H9 (cell line): ENCODE measurements at regions not wholly inside any gene's neighbourhood (a gene's known extent, or its start where the extent isn't known, plus 50 kb on each side); places are given as distances from the start of the nearest gene placed in this dataset.

Experiments
- DNase-seq: peaks from one replicate; pipeline ENCODE4 v3.0.0-alpha.2; 2017
- H2AFZ ChIP-seq: one replicate; pipeline ENCODE4 v1.6.1; 2013; ENCODE audit warnings: mild to moderate bottlenecking, low read length, control low read depth, moderate library complexity
- H2AK5ac ChIP-seq: 2 replicates; pipeline ENCODE4 v1.6.1; 2013; ENCODE audit warnings: low read length, control low read depth, mixed read lengths; ENCODE audit not compliant: insufficient read length
- H2BK120ac ChIP-seq: one replicate; pipeline ENCODE4 v1.6.1; 2013; ENCODE audit warnings: low read depth, mild to moderate bottlenecking, low read length, control low read depth, inconsistent platforms; ENCODE audit not compliant: poor library complexity, severe bottlenecking
- H2BK12ac ChIP-seq: 2 replicates; pipeline ENCODE4 v1.6.1; 2013; ENCODE audit warnings: low read length, control low read depth, mixed read lengths, low read depth; ENCODE audit not compliant: insufficient read length
- H2BK15ac ChIP-seq: 2 replicates; pipeline ENCODE4 v1.6.1; 2013; ENCODE audit warnings: low read depth, low read length, control low read depth
- H2BK20ac ChIP-seq: one replicate; pipeline ENCODE4 v1.6.1; 2013; ENCODE audit warnings: low read depth, mild to moderate bottlenecking, low read length, control low read depth, inconsistent platforms; ENCODE audit not compliant: poor library complexity, severe bottlenecking
- H2BK5ac ChIP-seq: 2 replicates; pipeline ENCODE4 v1.6.1; 2013; ENCODE audit warnings: low read length, control low read depth, mixed read lengths; ENCODE audit not compliant: insufficient read length
- H3K14ac ChIP-seq: 2 replicates; pipeline ENCODE4 v1.6.1; 2013; ENCODE audit warnings: low read length, control low read depth; ENCODE audit not compliant: insufficient read depth
- H3K18ac ChIP-seq: 2 replicates; pipeline ENCODE4 v1.6.1; 2013; ENCODE audit warnings: low read depth, mild to moderate bottlenecking, mixed read lengths, low read length, control low read depth; ENCODE audit not compliant: insufficient read length
- H3K23ac ChIP-seq: 2 replicates; pipeline ENCODE4 v1.6.1; 2013; ENCODE audit warnings: low read length, control low read depth, mixed read lengths, low read depth; ENCODE audit not compliant: insufficient read length
- H3K23me2 ChIP-seq: 2 replicates; pipeline ENCODE4 v1.6.1; 2013; ENCODE audit warnings: low read depth, mild to moderate bottlenecking, mixed read lengths, low read length, control low read depth; ENCODE audit not compliant: insufficient read length, poor library complexity, severe bottlenecking
- H3K27ac ChIP-seq: 2 replicates; pipeline ENCODE4 v1.5.1; 2013; ENCODE audit warnings: low read length, control low read depth, mixed read lengths, low read depth; ENCODE audit not compliant: insufficient read length
- H3K27me3 ChIP-seq: 2 replicates; pipeline ENCODE4 v1.6.1; 2013; ENCODE audit warnings: low read length, control low read depth, inconsistent platforms; ENCODE audit not compliant: insufficient read depth
- H3K4ac ChIP-seq: 2 replicates; pipeline ENCODE4 v1.6.1; 2013; ENCODE audit warnings: low read depth, mild to moderate bottlenecking, control low read depth, inconsistent platforms, low read length, moderate library complexity
- H3K4me1 ChIP-seq: 2 replicates; pipeline ENCODE4 v1.6.1; 2013; ENCODE audit warnings: low read length, control low read depth, inconsistent platforms; ENCODE audit not compliant: insufficient read depth
- H3K4me2 ChIP-seq: 2 replicates; pipeline ENCODE4 v1.6.1; 2013; ENCODE audit warnings: low read length, control low read depth, mixed read lengths; ENCODE audit not compliant: insufficient read length, insufficient read depth
- H3K56ac ChIP-seq: 2 replicates; pipeline ENCODE4 v1.6.1; 2013; ENCODE audit warnings: low read depth, mild to moderate bottlenecking, mixed read lengths, low read length, control low read depth; ENCODE audit not compliant: insufficient read length
- H3K79me1 ChIP-seq: 2 replicates; pipeline ENCODE4 v1.6.1; 2013; ENCODE audit warnings: low read depth, mild to moderate bottlenecking, moderate library complexity, low read length, control low read depth, inconsistent platforms; ENCODE audit not compliant: insufficient read depth, poor library complexity, severe bottlenecking
- H3K79me2 ChIP-seq: 2 replicates; pipeline ENCODE4 v1.6.1; 2013; ENCODE audit warnings: low read length, control low read depth, inconsistent platforms; ENCODE audit not compliant: insufficient read depth
- H3K9ac ChIP-seq: 2 replicates; pipeline ENCODE4 v1.6.1; 2013; ENCODE audit warnings: low read length, control low read depth, mixed read lengths; ENCODE audit not compliant: insufficient read length; ENCODE audit errors: extremely low read depth
- H3K9me3 ChIP-seq: one replicate; pipeline ENCODE4 v1.6.1; 2013; ENCODE audit warnings: low read depth, low read length, inconsistent platforms; ENCODE audit not compliant: control insufficient read depth
- H3T11ph ChIP-seq: one replicate; pipeline ENCODE4 v1.6.1; 2013; ENCODE audit warnings: mild to moderate bottlenecking, low read length, control low read depth, inconsistent platforms
- H4K20me1 ChIP-seq: one replicate; pipeline ENCODE4 v1.6.1; 2013; ENCODE audit not compliant: control insufficient read depth, insufficient read length, insufficient read depth
- H4K5ac ChIP-seq: 2 replicates; pipeline ENCODE4 v1.6.1; 2013; ENCODE audit warnings: low read depth, mild to moderate bottlenecking, mixed read lengths, low read length, control low read depth; ENCODE audit not compliant: insufficient read length
- H4K8ac ChIP-seq: replicated peaks from 2 replicates; pipeline ENCODE4 v1.6.1; 2013; ENCODE audit warnings: low read length, control low read depth, mixed read lengths, low read depth; ENCODE audit not compliant: insufficient read length
- H4K91ac ChIP-seq: 2 replicates; pipeline ENCODE4 v1.6.1; 2013; ENCODE audit warnings: low read depth, mild to moderate bottlenecking, moderate library complexity, mixed read lengths, low read length, control low read depth; ENCODE audit not compliant: insufficient read length
- H3K27ac Mint-ChIP-seq, 3 experiments: 2 replicates in 2 of 3; 3 replicates in 1 of 3; pipeline ENCODE4 v1.8.0; 2020 to 2021; ENCODE audit warnings: mixed read lengths in 3 of 3, mild to moderate bottlenecking in 1 of 3, moderate library complexity in 1 of 3
- H3K27me3 Mint-ChIP-seq: 2 replicates; pipeline ENCODE4 v1.8.0; 2021; ENCODE audit warnings: low read depth, mild to moderate bottlenecking, moderate library complexity, mixed read lengths
- H3K36me3 Mint-ChIP-seq, 3 experiments: 2 replicates in 2 of 3; 3 replicates in 1 of 3; pipeline ENCODE4 v1.8.0; 2020 to 2021; ENCODE audit warnings: low read depth in 3 of 3, mixed read lengths in 3 of 3; ENCODE audit not compliant: insufficient read depth in 1 of 3
- H3K4me1 Mint-ChIP-seq, 2 experiments: 2 replicates each; pipeline ENCODE4 v1.8.0; 2020; ENCODE audit warnings: mixed read lengths in 2 of 2
- H3K4me3 Mint-ChIP-seq, 2 experiments: 2 replicates in 1 of 2; 3 replicates in 1 of 2; pipeline ENCODE4 v1.8.0; 2020 to 2021; ENCODE audit warnings: mild to moderate bottlenecking in 2 of 2, mixed read lengths in 2 of 2, moderate library complexity in 1 of 2
- H3K9me3 Mint-ChIP-seq, 2 experiments: 2 replicates in 1 of 2; 3 replicates in 1 of 2; pipeline ENCODE4 v1.8.0; 2020; ENCODE audit warnings: mild to moderate bottlenecking in 2 of 2, mixed read lengths in 2 of 2, moderate library complexity in 1 of 2
- CTCF ChIP-seq: fragments of 200-600 bp; sonication (generic); conservative IDR thresholded peaks from 3 replicates; pipeline ENCODE4 v1.8.0; 2021; ENCODE audit warnings: antibody characterized with exemption, mild to moderate bottlenecking
- WGBS: extraction: QIAGEN DNeasy Blood & Tissue Kit; methylation state at CpG from one replicate; pipeline ENCODE4 v1.1.7; 2013; ENCODE audit warnings: missing lambda C conversion rate, low lambda C conversion rate, mixed read lengths; ENCODE audit not compliant: insufficient read length; ENCODE audit errors: extremely low coverage; 5-methylcytosine and 5-hydroxymethylcytosine counted together

GRCh38 chr7:12881712-12882111 is 194.3 kb downstream of the ARL4A start:
- Histone ChIP-seq H2BK15ac (no peak overlapping the region), H3K23me2 (no peaks in the 10 kb centered on the region), H3K14ac (no peak overlapping the region), H2BK12ac (no peak overlapping the region), H2BK120ac (no peak overlapping the region), H3K56ac (no peak overlapping the region), H3K9me3 (no peaks in the 10 kb centered on the region), H2BK5ac (no peak overlapping the region), H4K8ac (no peak overlapping the region), H3K27me3 (no peaks in the 10 kb centered on the region), H2AFZ (no peak overlapping the region), H3K79me1 (no peaks in the 10 kb centered on the region), H3K4me1 (no peaks in the 10 kb centered on the region), H3K79me2 (no peaks in the 10 kb centered on the region), H3K18ac (no peak overlapping the region), H3K27ac (no peak overlapping the region), H3K23ac (no peak overlapping the region), H2BK20ac (no peak overlapping the region), H4K5ac (no peak overlapping the region), H4K20me1 (no peaks in the 10 kb centered on the region), H3K4ac (no peak overlapping the region), H2AK5ac (no peak overlapping the region), H3K4me2 (no peak overlapping the region), H3K9ac (no peak overlapping the region), H3T11ph (no peak overlapping the region), H4K91ac (no peak overlapping the region)
- Mint-ChIP-seq H3K4me1 (no peaks in the 10 kb centered on the region), H3K9me3 (no peaks in the 10 kb centered on the region), H3K4me3 (no peak overlapping the region), H3K27ac (no peak overlapping the region), H3K27me3 (no peaks in the 10 kb centered on the region), H3K36me3 (no peaks in the 10 kb centered on the region)
- DNase-seq, result no peak
- TF ChIP-seq CTCF, result no peak
- 97% methylated on average over 2 of the region's 2 CpGs for WGBS
